ENCODE measurements at regions not wholly inside any gene's neighbourhood (a gene's known extent, or its start where the extent isn't known, plus 50 kb on each side); places are given as distances from the start of the nearest gene placed in this dataset.

DNA sequence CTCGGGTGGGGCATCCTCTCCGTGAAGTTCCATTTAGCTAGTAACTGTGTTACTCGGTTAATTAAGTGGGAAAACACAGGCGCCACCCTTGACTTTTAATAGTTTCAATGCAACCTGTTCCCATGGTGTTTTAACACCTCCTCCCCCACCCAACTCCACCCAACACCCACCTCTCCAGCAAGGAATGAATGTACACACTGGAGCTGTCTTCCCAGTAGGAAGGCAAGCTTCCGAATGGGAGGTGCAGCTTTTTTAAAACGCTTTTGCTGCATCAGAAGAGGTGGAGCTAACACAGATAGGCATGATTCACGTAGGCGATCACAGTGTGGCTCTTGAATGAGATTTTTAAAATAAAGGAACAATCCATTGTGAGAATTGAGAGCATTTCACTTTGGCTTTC lies 73.8 kb upstream of the AGAP1 start:
- no peak overlapping the region for H3K4me3 ChIP-seq (ENCODE audit: low read depth, low read length)
- DNase-seq: no peak
- no peak overlapping the region for H3K27ac ChIP-seq
- in situ Hi-C loops (cut with HindIII; ENCODE audit: low pct_ligation_motif_present, low sequenced_read_pairs): no loop called here
- H3K36me3 ChIP-seq (replicated peaks): no peaks in the 10 kb centered on the region
- TF ChIP-seq CTCF (IDR thresholded peaks at IDR 0.05; ENCODE audit: low read depth, low read length, missing control alignments): no peak
- H3K27me3 ChIP-seq (replicated peaks): no peaks in the 10 kb centered on the region

GRCh38 chr2:235421618-235422017 lies 72.2 kb upstream of the AGAP1 start:
- DNase-seq: no peak
- in situ Hi-C loops (cut with HindIII; ENCODE audit: low pct_ligation_motif_present, low sequenced_read_pairs): no loop called here
- H3K27ac ChIP-seq: no peak overlapping the region
- H3K4me3 ChIP-seq (ENCODE audit: low read depth, low read length): no peak overlapping the region
- H3K36me3 ChIP-seq (replicated peaks): no peaks in the 10 kb centered on the region
- no peaks in the 10 kb centered on the region for H3K27me3 ChIP-seq (replicated peaks)
- TF ChIP-seq CTCF (IDR thresholded peaks at IDR 0.05; ENCODE audit: low read depth, low read length, missing control alignments): no peak

- no peak overlapping the region for H3K27ac ChIP-seq
- no peak for DNase-seq
- H3K27me3 ChIP-seq (replicated peaks): no peaks in the 10 kb centered on the region
- no peak overlapping the region for H3K4me3 ChIP-seq (ENCODE audit: low read depth, low read length)
- no peak for TF ChIP-seq CTCF (IDR thresholded peaks at IDR 0.05; ENCODE audit: low read depth, low read length, missing control alignments)
- in situ Hi-C loops (cut with HindIII; ENCODE audit: low pct_ligation_motif_present, low sequenced_read_pairs): no loop called here
- H3K36me3 ChIP-seq (replicated peaks): no peaks in the 10 kb centered on the region
These were observed 63.3 kb upstream of the AGAP1 start for GRCh38 chr2:235430366-235431083.

DNA sequence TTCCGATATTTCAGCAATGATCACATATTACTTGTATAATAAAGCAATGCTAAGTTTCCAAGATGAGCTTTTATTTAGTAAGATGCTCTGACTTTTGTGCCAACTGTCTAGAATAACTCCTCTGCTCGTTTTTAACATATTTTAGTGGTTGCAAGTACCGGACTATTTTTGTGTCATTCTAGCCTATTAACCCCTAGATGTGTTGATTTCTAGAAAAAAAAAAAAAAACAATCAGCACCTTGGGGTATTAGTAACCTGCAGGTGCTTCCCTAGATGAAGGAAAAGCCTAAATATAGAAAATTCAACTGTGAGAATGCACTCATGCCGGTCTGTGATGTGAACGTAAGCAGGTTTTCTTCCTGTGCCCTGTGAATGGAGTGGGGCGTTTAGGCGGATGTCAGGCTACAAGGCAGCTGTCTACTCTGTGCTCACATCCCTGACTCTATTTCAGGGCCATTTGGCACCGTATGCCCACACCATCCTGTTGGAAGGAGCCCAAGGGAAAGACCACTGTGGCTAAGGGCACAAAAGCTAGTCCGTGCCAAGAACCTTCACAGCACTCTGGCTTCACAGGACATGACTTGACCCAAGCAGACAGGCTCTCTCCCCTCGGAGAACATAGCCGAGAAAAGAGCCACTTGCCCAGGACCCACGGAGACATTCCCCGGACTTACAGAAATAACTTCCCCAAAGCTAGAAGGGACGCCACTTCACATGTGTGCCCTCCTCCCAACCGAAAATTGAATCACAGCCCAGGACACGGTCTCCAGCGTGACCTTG lies 60.9 kb upstream of the AGAP1 start:
- Histone ChIP-seq H3K36me3 (replicated peaks) (no peaks in the 10 kb centered on the region), H3K27ac (no peak overlapping the region), H3K4me3 (ENCODE audit: low read depth, low read length) (no peak overlapping the region), H3K27me3 (replicated peaks) (no peaks in the 10 kb centered on the region)
- DNase-seq: no peak
- in situ Hi-C loops (cut with HindIII; ENCODE audit: low pct_ligation_motif_present, low sequenced_read_pairs): no loop called here
- TF ChIP-seq CTCF (IDR thresholded peaks at IDR 0.05; ENCODE audit: low read depth, low read length, missing control alignments): no peak

- H3K27me3 ChIP-seq (replicated peaks): no peaks in the 10 kb centered on the region
- H3K4me3 ChIP-seq (ENCODE audit: low read depth, low read length): no peak overlapping the region
- peak; percentile 5 for DNase-seq
- no peaks in the 10 kb centered on the region for H3K36me3 ChIP-seq (replicated peaks)
- in situ Hi-C loops (cut with HindIII; ENCODE audit: low pct_ligation_motif_present, low sequenced_read_pairs): no loop called here
- H3K27ac ChIP-seq: no peak overlapping the region
- TF ChIP-seq CTCF (IDR thresholded peaks at IDR 0.05; ENCODE audit: low read depth, low read length, missing control alignments): no peak
These were observed 60.0 kb upstream of the AGAP1 start for GRCh38 chr2:235433860-235434259.

Measured in brain microvascular endothelial cell (primary cell).